Skin of body (tissue), 1 donor: ENCODE measurements at regions not wholly inside any gene's neighbourhood (a gene's known extent, or its start where the extent isn't known, plus 50 kb on each side); places are given as distances from the start of the nearest gene placed in this dataset.

Experiments
- DNase-seq: peaks from one replicate; lab custom pipeline; 2025; lab: John Stamatoyannopoulos, UW

DNA sequence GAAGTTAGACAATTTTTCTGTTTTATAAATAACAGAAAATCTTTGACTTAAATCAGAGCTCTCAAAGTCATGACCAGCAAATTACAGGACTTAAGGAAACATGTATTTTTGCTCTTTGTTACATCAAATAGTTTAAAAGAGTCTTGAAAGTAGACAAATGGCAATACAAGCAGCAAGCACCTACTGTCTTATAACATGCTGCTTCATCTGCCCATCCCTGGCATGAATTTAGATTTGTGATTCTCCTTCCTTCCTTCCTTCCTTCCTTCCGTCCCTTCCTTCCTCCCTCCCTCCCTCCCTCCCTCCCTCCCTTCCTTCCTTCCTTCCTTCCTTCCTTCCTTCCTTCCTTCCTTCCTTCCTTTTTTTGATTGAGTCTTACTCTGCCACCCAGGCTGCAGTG lies 715.6 kb upstream of the FLRT2 start:
- DNase-seq, result no peak

DNA sequence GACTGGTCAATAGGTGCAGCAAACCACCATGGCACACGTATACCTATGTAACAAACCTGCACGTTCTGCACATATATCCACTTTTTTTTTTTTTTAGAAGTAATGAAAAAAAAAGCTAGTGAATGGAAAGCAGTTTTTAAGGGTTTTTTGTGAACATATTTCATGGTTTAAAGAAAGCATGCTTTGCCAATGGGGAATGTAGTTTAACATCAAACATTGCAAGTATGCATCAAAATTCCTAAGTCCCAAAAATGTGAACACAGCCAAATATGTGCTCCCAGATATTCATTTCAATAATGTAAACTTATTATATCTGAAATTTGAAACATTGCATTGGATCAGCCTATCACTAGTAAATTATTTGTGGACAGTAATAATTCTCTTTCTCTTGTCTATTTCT lies 710.4 kb upstream of the FLRT2 start:
- DNase-seq, result no peak

DNA sequence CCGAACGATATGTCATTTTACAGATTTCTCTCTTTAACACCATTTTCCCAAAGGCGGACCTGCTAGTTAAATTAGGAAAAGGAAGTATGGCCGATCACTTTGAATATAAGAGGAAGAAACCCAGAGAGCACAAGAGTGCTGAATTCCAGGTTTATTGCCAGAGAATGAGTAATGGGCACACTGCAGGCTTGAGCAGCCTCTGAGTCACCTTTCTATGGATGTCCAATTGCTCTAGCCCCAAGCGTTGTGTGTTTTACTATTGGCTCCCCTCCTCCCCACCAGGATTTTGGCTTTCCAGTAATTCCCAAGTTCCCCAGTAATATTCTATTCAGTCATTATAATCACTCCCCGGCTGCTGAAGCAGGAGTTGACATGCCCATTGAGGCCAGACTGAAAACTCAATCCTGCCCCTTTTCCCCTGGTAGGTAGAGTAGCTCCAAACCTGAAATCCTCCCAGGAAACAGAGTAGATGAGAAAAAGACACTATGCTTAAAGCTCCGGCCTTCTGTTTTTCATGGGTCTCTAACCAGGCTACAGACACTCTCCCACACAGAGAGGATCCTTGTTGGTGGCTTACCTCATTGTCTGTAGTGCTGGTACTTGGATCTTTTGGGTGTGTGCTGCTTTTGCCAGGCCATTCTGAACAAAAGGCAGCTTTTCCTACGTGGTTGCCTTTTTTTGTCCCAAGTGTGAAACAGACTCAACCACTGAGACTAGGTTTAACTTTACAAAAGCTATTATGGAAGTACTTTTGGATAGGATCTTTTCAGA lies 704.3 kb upstream of the FLRT2 start:
- no peak for DNase-seq

DNA sequence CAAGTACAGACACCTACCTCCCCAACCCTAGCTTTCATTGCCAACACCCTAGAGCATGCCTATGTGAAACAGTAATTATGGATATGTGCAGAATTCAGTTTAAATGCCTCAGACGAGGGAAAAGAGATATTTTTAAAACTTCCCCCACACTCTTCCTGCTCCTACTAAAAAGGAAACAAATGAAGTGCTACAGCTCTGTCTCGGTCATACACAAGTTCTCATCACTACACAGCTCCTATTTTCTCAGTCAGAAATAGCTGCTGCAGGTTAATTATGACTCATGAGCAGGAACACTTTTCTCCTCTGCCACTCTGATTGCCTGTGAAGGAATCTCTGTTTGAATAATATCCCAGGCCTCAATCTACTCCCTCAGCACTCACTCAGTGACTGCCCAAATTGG lies 703.6 kb upstream of the FLRT2 start:
- no peak for DNase-seq

DNA sequence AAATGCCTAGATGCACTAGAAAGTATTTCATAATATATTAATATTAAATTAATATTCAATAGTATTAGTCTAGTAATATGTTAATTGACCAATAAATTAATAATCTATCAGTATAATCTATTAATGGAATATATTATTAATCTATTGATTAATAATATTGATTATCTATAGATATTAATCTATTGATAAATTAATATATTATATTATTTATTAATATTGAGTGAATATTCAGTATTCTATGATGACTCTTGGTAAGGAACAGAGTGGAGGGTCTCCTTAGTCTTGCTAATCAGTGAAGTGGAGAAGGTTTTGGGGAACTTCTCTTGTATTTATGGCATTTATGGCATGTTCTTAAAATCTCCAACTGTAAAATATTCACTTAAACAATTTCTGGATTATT lies 679.3 kb upstream of the FLRT2 start:
- no peak for DNase-seq

DNA sequence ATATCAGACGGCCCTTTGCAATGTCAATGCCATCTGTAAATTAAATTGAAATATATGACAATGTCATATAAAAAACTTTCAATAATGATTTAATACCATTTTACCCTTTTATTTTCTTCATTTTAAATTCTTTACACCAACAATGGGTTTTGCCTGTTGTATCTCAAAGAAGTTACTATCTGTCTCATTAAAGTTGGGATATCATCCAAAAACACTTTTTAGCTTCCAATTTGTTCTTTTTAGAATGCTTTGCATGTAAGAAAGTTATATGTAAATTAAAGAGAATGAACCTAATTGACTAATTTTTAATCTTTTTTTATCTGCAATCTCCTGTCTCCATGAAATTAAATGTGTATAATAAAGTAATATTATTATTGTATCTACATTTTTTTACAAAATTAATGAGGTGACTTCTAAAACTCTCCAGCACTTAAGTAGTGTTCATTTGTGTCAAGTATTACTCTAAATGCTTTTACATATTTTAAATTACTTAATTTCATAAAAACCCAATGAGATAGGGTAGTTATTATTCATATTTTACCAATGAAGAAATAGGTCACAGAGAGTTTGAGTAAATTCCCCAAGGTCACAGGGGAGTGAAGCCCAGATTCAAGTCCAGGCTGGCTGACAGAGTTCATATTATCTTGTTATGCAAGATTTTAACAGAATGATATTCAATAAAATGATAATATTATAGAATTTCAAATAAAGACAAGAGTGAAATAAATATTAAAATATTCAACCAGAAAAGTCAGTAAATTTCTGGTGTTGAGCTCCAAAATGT lies 673.0 kb upstream of the FLRT2 start:
- peak; percentile 21 for DNase-seq

DNA sequence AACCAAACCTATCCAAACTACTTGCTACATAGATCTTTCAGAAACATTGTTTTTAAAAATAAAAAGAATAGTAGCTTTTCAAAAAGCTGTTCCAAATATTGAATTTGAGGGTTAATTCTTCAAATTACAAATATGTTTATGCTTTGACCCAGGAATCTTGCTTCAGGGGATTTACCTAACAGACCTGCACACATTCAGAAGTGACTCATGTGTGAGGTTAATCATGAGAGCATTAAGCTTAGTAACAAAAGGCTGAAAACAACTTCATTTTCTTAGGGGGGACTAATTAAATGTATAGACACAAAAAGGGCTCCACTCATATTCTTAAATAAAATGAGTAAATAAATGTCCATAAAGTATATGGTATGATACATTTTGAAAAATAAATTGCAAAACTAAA lies 672.4 kb upstream of the FLRT2 start:
- no peak for DNase-seq

DNA sequence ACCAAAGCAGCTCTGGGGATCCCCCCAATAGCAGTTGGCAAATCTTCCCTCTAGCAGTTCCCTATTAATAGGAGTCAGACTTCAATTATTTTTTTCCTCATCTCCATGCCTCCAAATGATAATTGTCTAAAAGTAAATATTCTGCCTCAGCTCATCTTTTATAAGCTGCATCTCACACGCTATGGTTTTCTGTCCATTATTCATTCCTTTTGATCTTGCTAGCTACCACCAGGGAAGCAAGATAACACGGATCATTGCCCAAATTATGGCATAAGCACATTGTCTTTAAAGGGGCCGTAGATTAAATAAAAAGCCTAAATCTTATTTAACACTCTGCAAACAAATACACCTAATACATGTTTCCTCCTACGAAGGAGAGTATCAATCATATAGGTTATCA lies 670.8 kb upstream of the FLRT2 start:
- no peak for DNase-seq

DNA sequence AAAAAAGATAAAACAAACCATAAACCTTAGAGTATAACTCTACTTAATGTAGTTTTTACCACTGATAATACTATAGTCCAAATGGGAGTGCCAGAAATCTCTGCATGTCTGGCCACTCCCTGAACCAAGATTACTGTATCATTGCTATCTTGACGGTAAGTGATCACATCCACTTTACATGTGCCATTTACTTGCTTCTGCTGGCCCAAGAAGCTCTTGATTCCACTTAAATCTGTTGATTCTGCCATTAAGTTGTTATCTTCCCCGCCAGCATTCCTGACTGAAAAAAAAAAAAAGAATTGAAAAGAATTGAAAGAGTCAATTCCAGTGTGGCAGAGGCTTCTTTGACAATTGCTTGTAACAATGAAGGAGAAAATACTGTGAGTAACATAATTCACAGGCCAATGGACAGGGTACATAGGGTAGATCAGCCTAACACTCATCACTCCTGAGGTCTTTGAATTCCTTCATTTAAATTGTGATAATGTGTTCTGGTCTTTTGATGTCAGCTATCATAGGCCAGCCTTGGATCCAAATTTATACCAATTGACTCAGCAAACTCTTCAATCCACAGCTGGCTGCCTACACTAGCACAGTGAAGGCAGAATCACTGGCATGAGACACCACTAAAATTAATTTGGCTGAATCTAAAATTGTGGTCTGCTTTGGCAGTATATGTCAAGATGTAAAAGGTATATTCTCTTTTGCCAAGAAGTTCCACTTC lies 665.2 kb upstream of the FLRT2 start:
- DNase-seq, result no peak

DNA sequence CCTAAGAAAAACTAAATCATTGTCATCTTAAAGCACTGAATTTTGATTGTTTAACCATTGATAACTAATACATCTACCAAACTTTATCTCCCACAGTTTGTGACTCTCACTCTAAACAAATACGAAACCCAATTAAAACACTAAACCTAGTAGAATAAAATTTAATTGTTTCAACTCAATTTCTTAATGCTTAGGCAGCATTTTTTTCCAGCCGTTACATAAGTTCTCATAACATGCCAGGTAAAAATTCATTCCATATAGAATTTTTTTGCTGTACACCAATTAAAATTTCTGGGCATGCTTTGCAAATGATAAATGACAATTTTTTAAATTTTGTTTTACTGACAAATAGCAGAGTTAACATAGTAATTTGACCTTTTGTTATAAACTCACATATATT lies 658.2 kb upstream of the FLRT2 start:
- no peak for DNase-seq

DNA sequence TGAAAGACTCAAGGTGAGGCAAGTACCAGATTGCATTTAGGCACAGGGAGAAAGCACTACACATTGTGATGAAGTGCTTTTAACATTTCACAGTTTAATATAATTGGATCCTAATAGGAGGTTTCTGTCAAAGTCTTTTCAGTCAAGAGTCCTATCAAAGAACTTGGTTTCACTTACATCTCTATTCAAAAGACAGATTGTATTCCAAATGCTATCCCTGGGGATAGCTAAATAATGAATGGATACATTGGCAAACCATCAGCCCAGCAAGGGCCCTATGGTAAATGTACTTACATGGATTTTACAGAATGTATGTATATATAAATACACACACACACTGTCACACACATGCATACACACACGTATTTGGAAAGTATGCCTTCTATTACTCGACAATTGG lies 655.5 kb upstream of the FLRT2 start:
- no peak for DNase-seq

DNA sequence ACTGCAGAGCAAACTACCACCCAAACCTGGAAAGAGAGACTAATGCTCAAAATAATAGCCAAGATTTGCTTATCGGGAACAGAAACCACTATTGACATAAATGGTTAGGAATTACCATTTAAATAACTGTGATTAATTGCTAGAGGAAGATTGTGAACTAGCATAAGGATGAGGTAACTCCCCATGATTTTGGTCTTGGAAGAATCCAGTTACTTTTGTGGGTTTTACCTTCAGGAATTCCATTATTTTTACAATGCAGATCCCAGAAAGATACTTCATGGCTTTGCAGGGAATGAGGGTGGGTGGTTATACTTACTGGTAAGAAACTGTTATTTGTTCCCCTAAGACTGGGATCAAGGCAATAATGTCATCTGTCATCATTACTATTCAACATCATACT lies 652.9 kb upstream of the FLRT2 start:
- DNase-seq, result no peak

DNA sequence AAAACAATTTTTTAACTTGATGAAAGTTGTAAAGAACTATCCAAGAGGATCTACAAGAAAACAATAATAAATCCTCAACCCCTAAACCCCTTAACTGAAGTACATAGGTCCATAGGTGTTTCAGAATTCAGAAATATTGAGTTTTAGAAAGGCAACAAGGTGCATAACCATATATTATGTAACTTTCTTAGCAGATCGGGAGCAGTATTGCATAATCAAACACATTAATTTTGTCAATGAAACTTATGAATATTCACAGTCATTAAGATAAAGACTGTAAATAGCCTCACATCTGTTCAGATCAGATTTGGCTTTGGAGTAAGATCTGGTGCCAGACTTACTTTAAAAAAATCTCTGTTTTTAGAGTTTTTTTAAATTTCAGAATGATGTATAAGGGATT lies 647.1 kb upstream of the FLRT2 start:
- DNase-seq, result no peak

DNA sequence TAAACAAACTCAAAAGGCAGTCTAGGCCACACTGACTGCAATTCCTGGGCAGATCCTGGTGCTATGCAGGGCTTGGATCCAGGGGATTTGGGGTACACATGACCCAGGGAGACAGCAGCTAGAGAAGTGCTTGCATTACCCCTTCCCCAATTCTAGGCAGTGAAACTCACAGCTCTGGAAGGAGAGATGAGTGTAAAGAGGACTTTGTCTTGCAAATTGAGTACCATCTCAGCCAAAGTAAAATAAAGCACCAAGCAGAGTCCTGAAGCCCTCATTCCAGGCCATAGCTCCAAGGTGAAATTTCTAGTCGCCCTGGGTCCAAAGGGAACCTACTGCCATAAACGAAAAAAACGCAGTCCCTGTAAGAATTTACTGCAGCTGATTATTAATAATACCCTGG lies 644.9 kb upstream of the FLRT2 start:
- no peak for DNase-seq

DNA sequence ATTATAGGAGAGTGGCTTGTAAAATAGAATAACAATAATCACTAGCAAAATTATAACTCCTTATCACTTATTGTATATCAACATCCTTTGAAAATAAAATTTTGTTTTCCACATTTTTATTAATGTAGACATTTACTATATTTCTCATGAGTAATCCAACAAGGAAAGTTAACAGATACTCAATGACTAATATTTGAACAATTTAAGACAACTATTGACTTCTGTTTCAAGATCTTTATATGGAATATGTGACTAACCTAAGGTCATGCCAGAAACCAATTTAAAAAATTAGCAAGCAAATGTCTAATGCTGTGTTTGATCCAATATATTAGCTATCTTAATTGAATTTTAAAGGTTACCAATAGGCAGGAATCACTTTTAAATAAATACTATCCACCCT lies 638.5 kb upstream of the FLRT2 start:
- no peak for DNase-seq

DNA sequence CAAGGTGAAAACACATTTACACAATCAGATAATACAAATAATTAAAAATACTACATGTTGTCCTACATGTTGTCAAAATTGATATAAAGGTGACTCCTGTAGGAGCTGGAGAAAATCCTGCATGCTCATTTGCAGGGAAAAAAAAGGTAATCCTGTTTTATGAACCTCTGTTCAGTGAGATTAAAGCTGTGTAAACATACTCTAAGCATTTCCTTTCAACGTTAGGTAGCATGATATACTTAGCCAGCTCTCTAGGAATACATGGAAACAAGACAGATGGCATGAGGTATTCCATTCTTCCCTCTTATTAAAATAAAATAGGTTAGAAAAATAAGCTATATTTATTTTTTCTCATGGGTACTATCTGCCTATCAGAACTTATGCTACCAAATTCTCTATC lies 635.7 kb upstream of the FLRT2 start:
- no peak for DNase-seq

DNA sequence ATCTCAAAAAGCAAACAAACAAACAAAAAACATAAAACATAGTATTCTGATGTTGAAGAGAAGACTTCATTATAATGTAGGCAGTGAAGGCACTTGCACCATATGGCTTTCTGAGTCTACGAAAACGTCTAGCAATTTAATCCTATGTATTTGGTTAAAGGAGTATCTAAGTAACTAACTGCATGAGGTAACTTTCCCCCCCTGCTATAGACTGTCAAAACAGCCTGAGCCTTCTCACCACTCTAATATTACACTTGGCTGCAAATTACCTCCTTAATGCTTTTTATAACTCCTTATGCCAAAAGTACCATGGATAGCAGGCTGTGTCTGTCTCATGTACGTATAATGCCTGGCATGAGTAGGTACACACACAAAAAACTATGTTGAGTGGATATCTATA lies 607.6 kb upstream of the FLRT2 start:
- DNase-seq, result no peak

DNA sequence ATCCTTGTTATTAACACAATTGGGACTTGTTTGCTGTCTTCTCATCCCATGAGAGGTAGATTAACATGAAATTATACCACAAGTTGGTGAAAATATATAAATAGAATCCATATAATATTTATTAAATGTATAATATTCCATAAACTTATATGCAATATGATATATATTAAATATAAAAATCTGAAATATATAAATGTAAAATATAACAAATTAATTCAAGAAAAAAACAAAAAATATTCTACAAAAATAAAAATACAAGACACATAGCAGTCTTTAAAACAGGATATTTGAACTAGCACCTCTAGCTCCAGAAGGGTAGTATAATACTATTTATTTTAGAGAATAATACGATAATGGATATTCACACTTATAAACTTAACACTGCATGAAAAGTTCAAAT lies 603.3 kb upstream of the FLRT2 start:
- no peak for DNase-seq

DNA sequence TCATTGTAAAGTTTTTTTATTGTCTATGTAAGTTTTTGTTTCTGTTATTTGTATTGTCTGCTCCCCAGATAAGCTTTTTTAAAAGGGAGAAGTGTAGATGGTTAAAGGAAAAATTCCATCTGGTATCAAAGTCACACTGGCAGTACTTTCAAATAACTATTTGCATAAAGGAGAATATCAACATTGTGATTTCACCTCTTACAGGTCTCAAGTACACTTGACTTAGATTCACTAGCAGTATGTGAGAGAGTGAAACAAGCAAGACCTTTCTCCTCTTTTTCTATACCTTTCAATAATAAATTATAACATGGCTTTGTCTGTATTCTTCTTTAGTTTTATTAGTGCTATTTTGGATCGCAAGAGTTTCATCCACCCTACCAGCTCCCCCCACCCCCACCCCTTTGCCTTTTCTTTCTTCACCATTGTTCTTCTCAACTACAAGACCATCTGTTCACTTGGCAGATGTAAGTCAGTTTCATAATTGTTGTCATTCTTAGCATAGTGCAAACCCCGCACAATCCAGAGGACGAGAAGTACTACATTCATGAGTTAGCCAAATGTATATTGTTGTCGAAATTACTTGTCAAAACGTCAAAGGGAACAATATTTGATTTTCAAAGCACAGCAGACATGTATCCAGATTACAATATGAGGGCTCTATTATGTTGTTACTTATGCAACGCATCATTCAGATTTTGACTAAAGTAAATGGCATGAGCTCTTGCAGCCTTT lies 602.7 kb upstream of the FLRT2 start:
- peak; percentile 57 for DNase-seq

DNA sequence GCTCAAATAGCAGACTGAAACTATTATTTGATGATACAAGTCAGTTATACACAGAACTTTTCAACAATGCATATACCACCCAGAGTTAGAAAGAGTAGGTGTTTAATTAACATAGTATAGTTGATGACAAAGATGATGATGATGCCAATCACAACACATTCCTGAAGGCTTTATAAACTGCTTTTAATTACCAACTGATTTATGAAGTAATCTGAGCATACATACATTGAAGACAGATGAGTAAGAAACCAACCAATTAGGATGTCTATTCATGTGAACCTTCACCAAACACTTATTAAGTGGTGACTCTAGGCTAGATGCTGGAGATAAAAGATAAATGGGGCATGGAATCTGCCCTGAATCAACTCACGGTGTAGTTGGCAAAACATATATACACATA lies 600.9 kb upstream of the FLRT2 start:
- DNase-seq, result no peak

DNA sequence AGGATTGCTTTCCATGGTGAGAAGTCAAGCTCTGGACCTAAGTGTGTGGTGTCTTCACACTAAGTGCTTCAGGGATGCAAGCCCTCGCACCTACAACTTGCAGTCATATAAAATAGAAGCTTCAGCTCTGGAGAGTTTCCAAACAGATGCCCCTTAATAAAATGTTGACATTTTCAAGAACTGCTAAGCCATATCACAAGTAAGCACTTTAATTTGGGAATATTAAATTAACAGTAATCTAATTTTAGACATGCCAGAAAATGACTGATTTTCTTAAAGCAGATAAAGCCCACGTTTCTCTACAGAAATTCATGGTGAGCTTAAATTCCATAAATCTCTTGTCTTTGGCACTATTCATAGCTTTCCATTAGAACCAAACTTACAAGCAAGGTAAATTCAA lies 600.1 kb upstream of the FLRT2 start:
- DNase-seq, result no peak

DNA sequence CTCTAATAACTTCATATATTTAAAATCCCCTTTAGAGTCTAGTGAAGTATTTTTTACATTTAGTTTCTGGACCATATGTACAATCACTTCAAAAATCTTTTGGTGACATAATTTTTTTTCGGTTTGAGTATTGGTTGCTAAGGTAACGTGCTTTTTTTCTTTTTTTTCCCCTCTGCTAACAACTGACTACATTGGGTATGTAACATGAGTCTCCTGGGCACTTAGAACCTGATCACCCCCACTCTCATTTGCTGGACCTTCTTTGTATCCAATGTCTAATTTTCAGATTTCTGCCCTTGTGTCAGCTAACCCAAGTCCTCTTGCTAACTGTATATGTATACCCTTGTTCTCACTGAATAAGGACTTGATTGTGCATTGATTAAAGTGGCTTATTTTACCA lies 592.9 kb upstream of the FLRT2 start:
- no peak for DNase-seq
